HEK293T (cell line): ENCODE measurements at regions not wholly inside any gene's neighbourhood (a gene's known extent, or its start where the extent isn't known, plus 50 kb on each side); places are given as distances from the start of the nearest gene placed in this dataset.

Source experiments
- CTCF ChIA-PET: fragments of 350-600 bp; formaldehyde crosslinking; extraction: SDS; loops from one replicate; lab custom pipeline; 2021; ENCODE audit warnings: antibody characterized with exemption, inconsistent platforms; lab: Yijun Ruan, JAX
- POLR2A ChIA-PET: fragments of 350-600 bp; formaldehyde crosslinking; extraction: SDS; loops from one replicate; lab custom pipeline; 2020; ENCODE audit warnings: antibody characterized with exemption, inconsistent platforms; lab: Yijun Ruan, JAX
- DNase-seq: peaks from one replicate; pipeline ENCODE4 v3.0.0; 2012; ENCODE audit warnings: mixed read lengths; ENCODE audit errors: extremely low spot score
- ARNT ChIP-seq: fragments of 450-650 bp; IDR thresholded peaks from 2 replicates; pipeline ENCODE4 v1.6.1; 2017; ENCODE audit warnings: mild to moderate bottlenecking
- BHLHE40 ChIP-seq: fragments of 450-650 bp; IDR thresholded peaks from 2 replicates; pipeline ENCODE4 v1.6.1; 2016; ENCODE audit warnings: mild to moderate bottlenecking, moderate library complexity, borderline replicate concordance
- CTBP1 ChIP-seq: fragments of 450-650 bp; IDR thresholded peaks from 2 replicates; pipeline ENCODE4 v1.6.1; 2016; ENCODE audit warnings: borderline replicate concordance
- ELF4 ChIP-seq: fragments of 450-650 bp; IDR thresholded peaks from 2 replicates; pipeline ENCODE4 v1.6.1; 2017; ENCODE audit warnings: antibody characterized with exemption
- FOXA1 ChIP-seq: fragments of 450-650 bp; IDR thresholded peaks from 2 replicates; pipeline ENCODE4 v1.6.1; 2016; ENCODE audit warnings: mild to moderate bottlenecking
- FOXK2 ChIP-seq: fragments of 450-650 bp; IDR thresholded peaks from 2 replicates; pipeline ENCODE4 v1.6.1; 2016; ENCODE audit warnings: mild to moderate bottlenecking
- FOXM1 ChIP-seq: fragments of 450-650 bp; IDR thresholded peaks from 2 replicates; pipeline ENCODE4 v1.6.1; 2017; ENCODE audit warnings: mild to moderate bottlenecking, borderline replicate concordance
- HDGF ChIP-seq: fragments of 450-650 bp; IDR thresholded peaks from 2 replicates; pipeline ENCODE4 v1.6.1; 2017; ENCODE audit warnings: antibody characterized with exemption, borderline replicate concordance
- L3MBTL2 ChIP-seq: fragments of 450-650 bp; conservative IDR thresholded peaks from 2 replicates; pipeline ENCODE4 v1.6.1; 2016; ENCODE audit warnings: mild to moderate bottlenecking
- LEF1 ChIP-seq: fragments of 450-650 bp; IDR thresholded peaks from 2 replicates; pipeline ENCODE4 v1.6.1; 2017; ENCODE audit warnings: mild to moderate bottlenecking, borderline replicate concordance
- NFRKB ChIP-seq: fragments of 450-650 bp; IDR thresholded peaks from 2 replicates; pipeline ENCODE4 v1.6.1; 2016; ENCODE audit warnings: mild to moderate bottlenecking, moderate library complexity
- SP1 ChIP-seq: fragments of 450-650 bp; IDR thresholded peaks from 2 replicates; pipeline ENCODE4 v1.6.1; 2017
- SUZ12 ChIP-seq: fragments of 450-650 bp; IDR thresholded peaks from 2 replicates; pipeline ENCODE4 v1.6.1; 2016; ENCODE audit warnings: mild to moderate bottlenecking
- TARDBP ChIP-seq: fragments of 450-650 bp; IDR thresholded peaks from 2 replicates; pipeline ENCODE4 v1.6.1; 2016
- ZNF384 ChIP-seq: fragments of 450-650 bp; IDR thresholded peaks from 2 replicates; pipeline ENCODE4 v1.6.1; 2016
- TF ChIP-seq, protein P1 (sequence below): fragments of 450-650 bp; IDR thresholded peaks from 2 replicates; pipeline ENCODE4 v1.6.1; 2016

DNA sequence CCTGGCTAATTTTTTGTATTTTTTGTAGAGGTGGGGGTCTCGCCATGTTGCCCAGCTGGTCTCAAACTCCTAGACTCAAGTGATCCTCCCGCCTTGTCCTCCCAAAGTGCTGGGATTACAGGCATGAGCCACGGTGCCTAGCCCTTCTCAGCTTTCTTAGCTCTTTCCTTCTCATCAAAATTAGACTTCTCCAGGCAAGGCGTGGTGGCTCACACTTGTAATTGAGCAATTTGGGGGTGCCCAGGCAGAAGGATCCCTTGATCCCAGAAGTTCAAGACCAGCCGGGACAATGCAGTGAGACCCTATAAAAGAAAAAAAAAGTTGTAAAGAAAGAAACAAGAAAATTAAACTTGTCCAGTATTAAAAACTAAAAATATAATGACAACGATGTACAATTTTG lies 112.6 kb upstream of the ERRFI1 start:
- CTCF ChIA-PET: no interaction called here
- no peak for DNase-seq
- POLR2A ChIA-PET: no interaction called here
- TF ChIP-seq, protein P1, sequence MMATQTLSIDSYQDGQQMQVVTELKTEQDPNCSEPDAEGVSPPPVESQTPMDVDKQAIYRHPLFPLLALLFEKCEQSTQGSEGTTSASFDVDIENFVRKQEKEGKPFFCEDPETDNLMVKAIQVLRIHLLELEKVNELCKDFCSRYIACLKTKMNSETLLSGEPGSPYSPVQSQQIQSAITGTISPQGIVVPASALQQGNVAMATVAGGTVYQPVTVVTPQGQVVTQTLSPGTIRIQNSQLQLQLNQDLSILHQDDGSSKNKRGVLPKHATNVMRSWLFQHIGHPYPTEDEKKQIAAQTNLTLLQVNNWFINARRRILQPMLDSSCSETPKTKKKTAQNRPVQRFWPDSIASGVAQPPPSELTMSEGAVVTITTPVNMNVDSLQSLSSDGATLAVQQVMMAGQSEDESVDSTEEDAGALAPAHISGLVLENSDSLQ: no peak
- TF ChIP-seq LEF1 (no peak), L3MBTL2 (no peak), SP1 (no peak), NFRKB (no peak), ZNF384 (no peak), FOXK2 (no peak), ARNT (no peak), SUZ12 (no peak), BHLHE40 (no peak), HDGF (no peak), FOXA1 (no peak), FOXM1 (no peak), CTBP1 (no peak), ELF4 (no peak), TARDBP (no peak)

DNA sequence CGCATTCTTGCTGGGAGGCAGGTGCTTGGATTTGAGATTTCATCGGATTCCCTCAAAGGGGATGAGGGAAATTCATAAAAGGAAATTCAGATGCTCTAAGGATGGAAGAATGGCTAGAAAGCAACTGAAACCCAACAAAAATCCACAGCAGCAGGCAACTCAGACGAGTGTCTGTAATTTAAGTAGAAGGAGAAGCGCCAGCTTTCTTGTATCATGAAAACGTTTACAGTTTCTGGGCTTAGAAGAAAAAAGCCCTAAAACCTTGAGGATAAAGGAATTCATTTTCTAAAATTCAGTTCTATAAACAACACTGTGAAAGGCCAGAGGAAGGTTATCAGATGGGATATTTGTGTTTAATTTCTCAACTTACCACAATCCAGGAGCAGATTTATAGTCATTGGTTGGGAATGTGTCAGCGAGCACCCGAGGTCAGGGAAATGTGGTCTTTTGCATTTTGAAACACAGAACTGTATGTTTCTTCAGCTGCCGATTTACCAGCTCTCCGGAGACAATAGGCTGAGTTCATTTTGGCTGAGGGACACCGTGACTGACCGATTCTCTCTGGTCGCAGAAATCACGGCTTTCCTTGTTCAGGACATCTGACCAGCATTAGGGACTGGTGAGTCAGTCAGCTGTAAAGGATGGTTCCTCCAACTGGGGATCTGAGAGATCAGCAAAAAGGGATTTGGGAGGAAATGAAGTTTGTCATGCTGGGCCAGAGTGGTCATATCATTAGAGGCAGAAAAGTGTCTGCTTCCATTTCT lies 111.6 kb upstream of the ERRFI1 start:
- no peak for DNase-seq
- ChIA-PET POLR2A (no interaction called here), CTCF (interaction anchor here (0.6 kb wide), 1 partner anchor 66 kb away, joined by 3 read pairs; no protein-coding TSS in a partner anchor)
- TF ChIP-seq L3MBTL2: no peak
- TF ChIP-seq CTBP1: no peak
- TF ChIP-seq LEF1: no peak
- no peak for TF ChIP-seq SP1
- TF ChIP-seq FOXM1: no peak
- no peak for TF ChIP-seq TARDBP
- no peak for TF ChIP-seq HDGF
- TF ChIP-seq FOXK2: no peak
- no peak for TF ChIP-seq ZNF384
- no peak for TF ChIP-seq SUZ12
- no peak for TF ChIP-seq ELF4
- no peak for TF ChIP-seq BHLHE40
- TF ChIP-seq ARNT: no peak
- TF ChIP-seq NFRKB: no peak
- no peak for TF ChIP-seq FOXA1
- TF ChIP-seq, protein P1: no peak

DNA sequence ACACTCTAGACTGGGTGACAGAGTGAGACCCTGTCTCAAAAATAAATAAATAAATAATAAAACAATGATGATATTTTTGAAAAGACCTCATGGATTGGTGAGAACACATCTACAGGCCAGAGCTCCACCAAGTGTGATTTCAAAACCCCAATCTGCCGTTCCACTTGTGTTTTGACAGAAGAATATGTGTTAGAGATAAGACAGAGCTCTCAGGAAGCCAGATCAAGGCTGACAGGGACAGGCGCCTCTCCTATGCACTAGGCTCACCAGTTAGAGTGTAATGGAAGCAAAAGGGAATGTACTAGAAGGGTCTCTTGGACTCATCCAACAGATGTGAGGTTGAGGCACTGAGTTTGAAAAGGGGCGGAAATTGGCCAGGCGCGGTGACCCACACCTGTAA lies 110.7 kb upstream of the ERRFI1 start:
- CTCF ChIA-PET: no interaction called here
- TF ChIP-seq TARDBP (no peak), ZNF384 (no peak), LEF1 (no peak)
- POLR2A ChIA-PET: no interaction called here
- DNase-seq: no peak

DNA sequence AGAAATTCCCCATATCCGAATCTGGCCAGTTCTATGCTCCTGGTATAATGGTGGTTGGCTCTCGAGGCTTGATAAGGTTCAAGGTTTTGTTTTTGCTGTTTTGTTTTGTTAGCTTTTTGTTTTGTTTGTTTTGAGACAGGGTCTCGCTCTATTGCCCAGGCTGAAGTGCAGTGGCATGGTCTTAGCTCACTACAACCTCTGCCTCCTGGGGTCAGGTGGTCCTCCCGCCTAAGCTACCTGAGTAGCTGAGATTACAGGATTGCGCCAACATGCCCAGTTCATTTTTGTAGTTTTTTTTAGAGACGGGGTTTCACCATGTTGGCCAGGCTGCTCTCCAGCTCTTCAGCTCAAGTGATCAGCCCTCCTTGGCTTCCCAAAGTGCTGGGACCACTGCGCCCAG lies 109.1 kb upstream of the ERRFI1 start:
- no peak for DNase-seq
- ChIA-PET POLR2A (interaction anchor here (1.5 kb wide), 1 partner anchor 108 kb away, joined by 3 read pairs; no protein-coding TSS in a partner anchor), CTCF (interaction anchor here (0.6 kb wide), 1 partner anchor 189 kb away, joined by 3 read pairs; no protein-coding TSS in a partner anchor)
- TF ChIP-seq TARDBP: no peak
- no peak for TF ChIP-seq FOXM1
- TF ChIP-seq ELF4: no peak
- no peak for TF ChIP-seq LEF1
- no peak for TF ChIP-seq CTBP1
- no peak for TF ChIP-seq ZNF384
- TF ChIP-seq FOXK2: no peak
- TF ChIP-seq BHLHE40: no peak

DNA sequence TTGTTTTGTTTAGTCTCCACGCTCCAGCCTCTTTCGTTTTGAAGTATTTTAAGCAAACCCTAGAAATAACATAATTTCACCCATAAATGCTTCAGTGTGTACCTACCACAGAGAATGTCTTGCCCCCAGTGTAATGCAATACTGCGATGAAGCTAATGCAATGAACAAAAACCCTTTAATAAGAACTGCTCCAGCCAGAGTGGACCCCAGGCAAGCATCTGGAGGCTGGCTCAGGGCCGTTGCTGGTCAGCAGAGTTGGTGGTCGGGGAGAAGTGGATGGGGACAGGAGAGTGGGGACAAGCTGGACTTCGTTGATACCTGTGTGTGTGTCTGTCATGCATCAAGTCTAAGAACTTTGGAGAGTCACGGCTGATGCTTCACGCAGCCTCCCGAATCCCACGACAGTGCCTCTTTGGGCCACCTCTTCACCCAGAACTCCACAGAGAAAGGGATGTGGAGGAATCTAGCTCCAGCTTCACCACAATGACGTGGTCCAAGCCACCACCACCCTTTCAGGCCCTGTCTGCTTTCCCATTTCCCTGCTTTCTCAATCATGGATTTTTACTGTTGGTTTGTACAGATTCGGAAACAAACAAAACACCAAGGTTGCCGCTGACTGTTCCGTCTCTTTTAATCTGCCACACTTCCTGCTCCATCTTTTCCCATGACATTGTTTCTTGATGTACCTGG lies 108.6 kb upstream of the ERRFI1 start:
- TF ChIP-seq SUZ12: no peak
- TF ChIP-seq FOXM1: no peak
- CTCF ChIA-PET: no interaction called here
- DNase-seq: no peak
- POLR2A ChIA-PET: interaction anchor here (1.5 kb wide), 1 partner anchor 107 kb away, joined by 3 read pairs; no protein-coding TSS in a partner anchor

DNA sequence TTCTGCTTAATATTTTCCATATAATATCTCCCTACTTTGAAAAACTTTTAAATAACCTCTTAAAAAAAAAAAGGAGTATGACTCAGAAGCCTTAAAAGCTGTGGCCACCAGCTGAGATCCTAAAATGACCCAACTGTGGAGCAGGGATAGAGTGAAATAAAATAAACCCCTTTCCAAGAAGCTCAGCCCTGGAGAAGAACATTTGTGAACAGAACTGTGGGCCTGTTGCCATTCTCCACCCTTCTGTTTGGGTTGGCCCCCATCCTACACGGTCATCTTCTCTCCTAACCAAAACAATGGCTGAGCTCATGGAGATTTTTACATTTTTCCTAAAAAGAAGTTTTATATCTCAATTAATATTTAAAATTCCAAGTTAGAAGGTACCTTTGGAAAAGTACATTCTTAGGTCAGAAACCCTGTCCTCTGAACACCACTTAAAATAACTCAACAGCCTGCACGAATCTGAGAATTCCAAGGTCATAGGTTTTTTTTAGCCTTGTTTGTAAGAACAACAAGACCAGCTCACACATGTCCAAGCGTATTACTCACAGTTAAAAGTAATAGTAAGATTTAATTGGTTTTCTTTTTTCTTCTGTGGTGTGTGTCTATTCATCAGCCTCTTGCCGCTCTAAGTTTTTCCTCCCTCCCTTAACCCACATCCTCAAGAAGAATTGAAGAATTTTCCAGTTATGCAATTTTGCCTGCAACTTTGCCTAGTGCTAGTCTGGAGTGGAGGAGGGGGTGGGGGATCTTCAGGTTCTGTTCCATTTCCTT lies 107.7 kb upstream of the ERRFI1 start:
- POLR2A ChIA-PET: interaction anchor here (0.8 to 2.7 kb wide), 3 partner anchors 12 to 159 kb away, joined by 3 to 13 read pairs (median 3); no protein-coding TSS in a partner anchor

More for the DNA sequence above, 107.7 kb upstream of the ERRFI1 start:
- no peak for DNase-seq
- CTCF ChIA-PET: no interaction called here
- TF ChIP-seq SUZ12 (no peak), TARDBP (no peak), FOXK2 (no peak), HDGF (no peak), LEF1 (no peak), FOXA1 (no peak), ARNT (no peak), SP1 (no peak), NFRKB (no peak), BHLHE40 (no peak)
- TF ChIP-seq, protein P1: no peak
